HL-60/S4 treated with retinoic acid at 250 ng/mL for 4 days and 3 days (cell line): ENCODE measurements at regions not wholly inside any gene's neighbourhood (a gene's known extent, or its start where the extent isn't known, plus 50 kb on each side); places are given as distances from the start of the nearest gene placed in this dataset.

Experiments
- in situ Hi-C: fragments of 300-500 bp; cut with MboI; formaldehyde crosslinking; loops from 2 replicates; pipeline ENCODE4 v1.7.0; 2022; ENCODE audit warnings: low sequenced_read_pairs

GRCh38 chr5:125117566-125117965 is 371.1 kb upstream of the ZNF608 start:
- in situ Hi-C loops = no loop called here

GRCh38 chr5:125120012-125120411 is 373.6 kb upstream of the ZNF608 start:
- in situ Hi-C loops = no loop called here

- in situ Hi-C loops = no loop called here
Observed at GRCh38 chr5:125125031-125125823, 378.8 kb upstream of the ZNF608 start.

- in situ Hi-C loops = no loop called here
Observed at GRCh38 chr5:125126050-125126449, 379.6 kb upstream of the ZNF608 start.

GRCh38 chr5:125129151-125129806 is 382.8 kb upstream of the ZNF608 start:
- in situ Hi-C loops = no loop called here

GRCh38 chr5:125130591-125130990 is 384.2 kb upstream of the ZNF608 start:
- in situ Hi-C loops = no loop called here

GRCh38 chr5:125134216-125135081 is 388.0 kb upstream of the ZNF608 start:
- in situ Hi-C loops = no loop called here

- in situ Hi-C loops = no loop called here
Observed at GRCh38 chr5:125137535-125137934, 391.1 kb upstream of the ZNF608 start.

GRCh38 chr5:125138266-125138665 is 391.8 kb upstream of the ZNF608 start:
- in situ Hi-C loops = no loop called here

GRCh38 chr5:125139590-125139989 is 393.2 kb upstream of the ZNF608 start:
- in situ Hi-C loops = no loop called here

- in situ Hi-C loops = no loop called here
Observed at GRCh38 chr5:125140220-125140619, 393.8 kb upstream of the ZNF608 start.

- in situ Hi-C loops = no loop called here
Observed at GRCh38 chr5:125140855-125141254, 394.4 kb upstream of the ZNF608 start.

- in situ Hi-C loops = no loop called here
Observed at GRCh38 chr5:125142458-125142857, 396.0 kb upstream of the ZNF608 start.

GRCh38 chr5:125143011-125143410 is 396.6 kb upstream of the ZNF608 start:
- in situ Hi-C loops = no loop called here

GRCh38 chr5:125148076-125148475 is 401.6 kb upstream of the ZNF608 start:
- in situ Hi-C loops = no loop called here

GRCh38 chr5:125148706-125149105 is 402.3 kb upstream of the ZNF608 start:
- in situ Hi-C loops = no loop called here

GRCh38 chr5:125149110-125149509 is 402.7 kb upstream of the ZNF608 start:
- in situ Hi-C loops = no loop called here

- in situ Hi-C loops = no loop called here
Observed at GRCh38 chr5:125149527-125149926, 403.1 kb upstream of the ZNF608 start.

- in situ Hi-C loops = no loop called here
Observed at GRCh38 chr5:125150041-125150669, 403.7 kb upstream of the ZNF608 start.

GRCh38 chr5:125151150-125151900 is 404.9 kb upstream of the ZNF608 start:
- in situ Hi-C loops = no loop called here
